Heart left ventricle (tissue), 13 donors: ENCODE measurements at regions not wholly inside any gene's neighbourhood (a gene's known extent, or its start where the extent isn't known, plus 50 kb on each side); places are given as distances from the start of the nearest gene placed in this dataset.

Experiments used
- CTCF ChIP-seq, 12 donors: fragments of 200-600 bp; sonication (generic) in 4 of 12; IDR thresholded peaks; one replicate each; pipeline versions ENCODE4 v1.5.0 to v1.8.0; 2018 to 2022; ENCODE audit warnings: antibody characterized with exemption in 12 of 12, mild to moderate bottlenecking in 5 of 12
- POLR2A ChIP-seq, 2 donors: fragments of 450-650 bp; IDR thresholded peaks; one replicate each; pipeline ENCODE4 v1.6.1; 2017; ENCODE audit warnings: antibody characterized with exemption in 2 of 2, mild to moderate bottlenecking in 2 of 2, moderate library complexity in 2 of 2
- donor health status: ischemic (EF 13 %, LVEDD 7.1; RV severe dilation, severe dysfunction).
- donor health status: DM: no; HTN: yes; CAD: no.
- donor health status: DM: no; HTN: no; CAD: no.
- donor health status: ischemic (EF 25% LVEDD 6.9; RV normal size, moderate dysfunction).
- donor health status: ischemic (EF 25% LVEDD 5.7; RV mildly dilated, moderate dysfunction).
- donor health status: ischemic (EF 35%, LVEDD 5.7; RV mildly dilated, moderate dysfunction).
- donor health status: nonischemic (EF 11% LVEDD 7.7; RV severe dilation, severe dysfunction).
- donor health status: DM: yes; HTN: yes; CAD: no.
- donor health status: PGD.
- donor health status: ischemic (EF 29% LVEDD 5.4; RV normal size, mild dysfunction).
- donor health status: nonischemic (EF 23%, LVEDD 6.1; RV moderate dilation, normal function).

- TF ChIP-seq CTCF (IDR thresholded peaks at IDR 0.05) (no peak), POLR2A (IDR thresholded peaks at IDR 0.05) (no peak)
Observed at GRCh38 chr7:131773413-131773812, 217.0 kb upstream of the PODXL start.
